ENCODE measurements at regions not wholly inside any gene's neighbourhood (a gene's known extent, or its start where the extent isn't known, plus 50 kb on each side); places are given as distances from the start of the nearest gene placed in this dataset.

GRCh38 chr10:60446070-60446833 lies 56.6 kb upstream of the ANK3 start:
- TF ChIP-seq CTCF (IDR thresholded peaks at IDR 0.05): no peak
- TF ChIP-seq POLR2A (IDR thresholded peaks at IDR 0.05): no peak
